ENCODE measurements at regions not wholly inside any gene's neighbourhood (a gene's known extent, or its start where the extent isn't known, plus 50 kb on each side); places are given as distances from the start of the nearest gene placed in this dataset.

GRCh38 chr2:126825316-126825715, 73.4 kb upstream of the TEX51 start:
- Mint-ChIP-seq H3K27me3 (ENCODE audit: unreplicated experiment) (no peaks in the 10 kb centered on the region), H3K4me3 (ENCODE audit: unreplicated experiment) (no peak overlapping the region), H3K27ac (ENCODE audit: unreplicated experiment) (no peak overlapping the region), H3K36me3 (ENCODE audit: low read depth, unreplicated experiment) (no peaks in the 10 kb centered on the region), H3K9me3 (ENCODE audit: unreplicated experiment) (no peaks in the 10 kb centered on the region), H3K4me1 (ENCODE audit: unreplicated experiment) (peaks cover 3% of the 10 kb centered on the region)
- TF ChIP-seq CTCF (IDR thresholded peaks at IDR 0.05; ENCODE audit: unreplicated experiment): no peak
- no peak for DNase-seq (ENCODE audit: low spot score)

GRCh38 chr2:126826491-126826890, 72.2 kb upstream of the TEX51 start:
- H3K27ac Mint-ChIP-seq (ENCODE audit: unreplicated experiment): no peak overlapping the region
- no peaks in the 10 kb centered on the region for H3K9me3 Mint-ChIP-seq (ENCODE audit: unreplicated experiment)
- no peak for DNase-seq (ENCODE audit: low spot score)
- no peak overlapping the region for H3K4me3 Mint-ChIP-seq (ENCODE audit: unreplicated experiment)
- TF ChIP-seq CTCF (IDR thresholded peaks at IDR 0.05; ENCODE audit: unreplicated experiment): no peak
- no peaks in the 10 kb centered on the region for H3K27me3 Mint-ChIP-seq (ENCODE audit: unreplicated experiment)
- H3K36me3 Mint-ChIP-seq (ENCODE audit: low read depth, unreplicated experiment): no peaks in the 10 kb centered on the region
- H3K4me1 Mint-ChIP-seq (ENCODE audit: unreplicated experiment): peaks cover 3% of the 10 kb centered on the region

GRCh38 chr2:126827371-126827770, 71.3 kb upstream of the TEX51 start:
- no peaks in the 10 kb centered on the region for H3K9me3 Mint-ChIP-seq (ENCODE audit: unreplicated experiment)
- H3K4me3 Mint-ChIP-seq (ENCODE audit: unreplicated experiment): no peak overlapping the region
- peaks cover 3% of the 10 kb centered on the region for H3K4me1 Mint-ChIP-seq (ENCODE audit: unreplicated experiment)
- no peaks in the 10 kb centered on the region for H3K36me3 Mint-ChIP-seq (ENCODE audit: low read depth, unreplicated experiment)
- no peak overlapping the region for H3K27ac Mint-ChIP-seq (ENCODE audit: unreplicated experiment)
- no peaks in the 10 kb centered on the region for H3K27me3 Mint-ChIP-seq (ENCODE audit: unreplicated experiment)
- DNase-seq (ENCODE audit: low spot score): no peak
- TF ChIP-seq CTCF (IDR thresholded peaks at IDR 0.05; ENCODE audit: unreplicated experiment): no peak

GRCh38 chr2:126828051-126828450, 70.6 kb upstream of the TEX51 start:
- Mint-ChIP-seq H3K4me3 (ENCODE audit: unreplicated experiment) (no peak overlapping the region), H3K9me3 (ENCODE audit: unreplicated experiment) (no peaks in the 10 kb centered on the region), H3K36me3 (ENCODE audit: low read depth, unreplicated experiment) (no peaks in the 10 kb centered on the region), H3K27me3 (ENCODE audit: unreplicated experiment) (no peaks in the 10 kb centered on the region), H3K4me1 (ENCODE audit: unreplicated experiment) (peaks cover 3% of the 10 kb centered on the region), H3K27ac (ENCODE audit: unreplicated experiment) (no peak overlapping the region)
- no peak for DNase-seq (ENCODE audit: low spot score)
- TF ChIP-seq CTCF (IDR thresholded peaks at IDR 0.05; ENCODE audit: unreplicated experiment): no peak

GRCh38 chr2:126828491-126828890, 70.2 kb upstream of the TEX51 start:
- no peaks in the 10 kb centered on the region for H3K4me1 Mint-ChIP-seq (ENCODE audit: unreplicated experiment)
- no peak for DNase-seq (ENCODE audit: low spot score)
- H3K27ac Mint-ChIP-seq (ENCODE audit: unreplicated experiment): no peak overlapping the region
- H3K27me3 Mint-ChIP-seq (ENCODE audit: unreplicated experiment): no peaks in the 10 kb centered on the region
- no peak overlapping the region for H3K4me3 Mint-ChIP-seq (ENCODE audit: unreplicated experiment)
- H3K36me3 Mint-ChIP-seq (ENCODE audit: low read depth, unreplicated experiment): no peaks in the 10 kb centered on the region
- TF ChIP-seq CTCF (IDR thresholded peaks at IDR 0.05; ENCODE audit: unreplicated experiment): no peak
- no peaks in the 10 kb centered on the region for H3K9me3 Mint-ChIP-seq (ENCODE audit: unreplicated experiment)
